GM10266 (cell line): ENCODE measurements at regions not wholly inside any gene's neighbourhood (a gene's known extent, or its start where the extent isn't known, plus 50 kb on each side); places are given as distances from the start of the nearest gene placed in this dataset.

ENCODE experiments used
- DNase-seq: peaks from one replicate; pipeline ENCODE4 v3.0.0; 2012; ENCODE audit errors: extremely low spot score
- CTCF ChIP-seq: IDR thresholded peaks from 2 replicates; pipeline ENCODE4 v1.5.1; 2012; ENCODE audit warnings: mild to moderate bottlenecking, low read depth; ENCODE audit not compliant: control insufficient read depth, insufficient read depth; ENCODE audit errors: missing control alignments

GRCh38 chr2:52964916-52965530 is 802.6 kb upstream of the CHAC2 start:
- no peak for TF ChIP-seq CTCF
- DNase-seq: no peak

- no peak for TF ChIP-seq CTCF
- DNase-seq: no peak
These were observed 806.2 kb upstream of the CHAC2 start for GRCh38 chr2:52961403-52961802.

GRCh38 chr2:52960881-52961280 is 806.7 kb upstream of the CHAC2 start:
- no peak for TF ChIP-seq CTCF
- DNase-seq: no peak

GRCh38 chr2:52959801-52960200 is 807.8 kb upstream of the CHAC2 start:
- no peak for DNase-seq
- no peak for TF ChIP-seq CTCF

- DNase-seq: no peak
- no peak for TF ChIP-seq CTCF
These were observed 810.8 kb upstream of the CHAC2 start for GRCh38 chr2:52956766-52957165.

- no peak for TF ChIP-seq CTCF
- no peak for DNase-seq
These were observed 811.5 kb upstream of the CHAC2 start for GRCh38 chr2:52956118-52956517.

GRCh38 chr2:52955079-52955478 is 812.5 kb upstream of the CHAC2 start:
- no peak for TF ChIP-seq CTCF
- DNase-seq: no peak
